ENCODE measurements at regions not wholly inside any gene's neighbourhood (a gene's known extent, or its start where the extent isn't known, plus 50 kb on each side); places are given as distances from the start of the nearest gene placed in this dataset.

- no peak for TF ChIP-seq POLR2AphosphoS5 (IDR thresholded peaks at IDR 0.05; ENCODE audit: low read depth, low read length)
- TF ChIP-seq, protein P1, sequence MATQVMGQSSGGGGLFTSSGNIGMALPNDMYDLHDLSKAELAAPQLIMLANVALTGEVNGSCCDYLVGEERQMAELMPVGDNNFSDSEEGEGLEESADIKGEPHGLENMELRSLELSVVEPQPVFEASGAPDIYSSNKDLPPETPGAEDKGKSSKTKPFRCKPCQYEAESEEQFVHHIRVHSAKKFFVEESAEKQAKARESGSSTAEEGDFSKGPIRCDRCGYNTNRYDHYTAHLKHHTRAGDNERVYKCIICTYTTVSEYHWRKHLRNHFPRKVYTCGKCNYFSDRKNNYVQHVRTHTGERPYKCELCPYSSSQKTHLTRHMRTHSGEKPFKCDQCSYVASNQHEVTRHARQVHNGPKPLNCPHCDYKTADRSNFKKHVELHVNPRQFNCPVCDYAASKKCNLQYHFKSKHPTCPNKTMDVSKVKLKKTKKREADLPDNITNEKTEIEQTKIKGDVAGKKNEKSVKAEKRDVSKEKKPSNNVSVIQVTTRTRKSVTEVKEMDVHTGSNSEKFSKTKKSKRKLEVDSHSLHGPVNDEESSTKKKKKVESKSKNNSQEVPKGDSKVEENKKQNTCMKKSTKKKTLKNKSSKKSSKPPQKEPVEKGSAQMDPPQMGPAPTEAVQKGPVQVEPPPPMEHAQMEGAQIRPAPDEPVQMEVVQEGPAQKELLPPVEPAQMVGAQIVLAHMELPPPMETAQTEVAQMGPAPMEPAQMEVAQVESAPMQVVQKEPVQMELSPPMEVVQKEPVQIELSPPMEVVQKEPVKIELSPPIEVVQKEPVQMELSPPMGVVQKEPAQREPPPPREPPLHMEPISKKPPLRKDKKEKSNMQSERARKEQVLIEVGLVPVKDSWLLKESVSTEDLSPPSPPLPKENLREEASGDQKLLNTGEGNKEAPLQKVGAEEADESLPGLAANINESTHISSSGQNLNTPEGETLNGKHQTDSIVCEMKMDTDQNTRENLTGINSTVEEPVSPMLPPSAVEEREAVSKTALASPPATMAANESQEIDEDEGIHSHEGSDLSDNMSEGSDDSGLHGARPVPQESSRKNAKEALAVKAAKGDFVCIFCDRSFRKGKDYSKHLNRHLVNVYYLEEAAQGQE (IDR thresholded peaks at IDR 0.05; ENCODE audit: insufficient read depth in 1 of 2, low read depth in 2 of 2, low read length in 2 of 2) = no peak
- no peak for TF ChIP-seq TAF1 (IDR thresholded peaks at IDR 0.05; ENCODE audit: borderline replicate concordance, insufficient read depth, low read length)
Observed at GRCh38 chr4:82268050-82268825, 105.6 kb downstream of the HNRNPD start.
